ENCODE measurements at regions not wholly inside any gene's neighbourhood (a gene's known extent, or its start where the extent isn't known, plus 50 kb on each side); places are given as distances from the start of the nearest gene placed in this dataset.

- TF ChIP-seq POLR2A (IDR thresholded peaks at IDR 0.05) (no peak), POLR2AphosphoS5 (IDR thresholded peaks at IDR 0.05) (no peak), CTCF (IDR thresholded peaks at IDR 0.05) (no peak)
Measured at GRCh38 chr5:104199771-104200170, 637.2 kb upstream of the NUDT12 start.

Measured in sigmoid colon (tissue), 4 donors.